CD14-positive monocyte (primary cell): ENCODE measurements at regions not wholly inside any gene's neighbourhood (a gene's known extent, or its start where the extent isn't known, plus 50 kb on each side); places are given as distances from the start of the nearest gene placed in this dataset.

Experiments used
- DNase-seq, 3 donors: peaks; one replicate each; pipeline ENCODE4 v3.0.0-alpha.2; 2011 to 2022
- H2AFZ ChIP-seq: 2 replicates; pipeline ENCODE4 v1.6.0; 2012; ENCODE audit warnings: mild to moderate bottlenecking, low read depth, low read length, inconsistent platforms; ENCODE audit not compliant: insufficient read depth, poor library complexity, severe bottlenecking
- H3K27ac ChIP-seq, 2 donors: 1 replicate in 1 of 2; 2 replicates in 1 of 2; pipeline ENCODE4 v1.5.1; 2012 to 2013; ENCODE audit warnings: low read length in 2 of 2, control low read depth in 1 of 2, inconsistent platforms in 1 of 2, low read depth in 1 of 2, mild to moderate bottlenecking in 1 of 2
- H3K27me3 ChIP-seq, 2 donors: one replicate each; pipeline versions ENCODE4 v1.6.0 to v1.6.1; 2011 to 2013; ENCODE audit warnings: low read length in 2 of 2; ENCODE audit not compliant: control insufficient read depth in 2 of 2, insufficient read depth in 2 of 2
- H3K36me3 ChIP-seq, 2 donors: replicated peaks in 1 of 2; 1 replicate in 1 of 2; 2 replicates in 1 of 2; pipeline versions ENCODE4 v1.5.1 to v1.6.1; 2012 to 2013; ENCODE audit warnings: low read length in 2 of 2, control low read depth in 1 of 2, inconsistent platforms in 1 of 2, mild to moderate bottlenecking in 1 of 2; ENCODE audit not compliant: insufficient read depth in 2 of 2, control insufficient read depth in 1 of 2
- H3K4me1 ChIP-seq, 2 donors: 1 replicate in 1 of 2; 2 replicates in 1 of 2; pipeline versions ENCODE4 v1.5.1 to v1.6.1; 2012 to 2013; ENCODE audit warnings: low read length in 2 of 2, control low read depth in 1 of 2, inconsistent platforms in 1 of 2, mild to moderate bottlenecking in 1 of 2, moderate library complexity in 1 of 2; ENCODE audit not compliant: insufficient read depth in 2 of 2, control insufficient read depth in 1 of 2
- H3K4me2 ChIP-seq: replicated peaks from 2 replicates; pipeline ENCODE3; 2012; ENCODE audit warnings: low read length, moderate library complexity, mild to moderate bottlenecking; ENCODE audit not compliant: poor library complexity, severe bottlenecking; ENCODE audit errors: extremely low read depth
- H3K4me3 ChIP-seq, 3 experiments: fragments of 200-600 bp in 1 of 3; sonication (generic) in 1 of 3; replicated peaks in 1 of 3; 1 replicate in 2 of 3; 2 replicates in 1 of 3; pipeline ENCODE4 v1.5.1; 2011 to 2013; ENCODE audit warnings: low read length in 3 of 3, mild to moderate bottlenecking in 3 of 3, control low read depth in 2 of 3, low read depth in 2 of 3, inconsistent platforms in 1 of 3, moderate library complexity in 1 of 3
- H3K79me2 ChIP-seq: 2 replicates; pipeline ENCODE4 v1.6.0; 2012; ENCODE audit warnings: mild to moderate bottlenecking, control low read depth, inconsistent platforms, low read length, moderate library complexity; ENCODE audit not compliant: insufficient read depth
- H3K9ac ChIP-seq: 2 replicates; pipeline ENCODE4 v1.6.0; 2017; ENCODE audit warnings: low read length, mild to moderate bottlenecking; ENCODE audit not compliant: insufficient read depth, poor library complexity, severe bottlenecking
- H3K9me3 ChIP-seq, 2 donors: replicated peaks in 1 of 2; 1 replicate in 1 of 2; 2 replicates in 1 of 2; pipeline versions ENCODE4 v1.5.1 to v1.6.1; 2012 to 2013; ENCODE audit warnings: low read length in 2 of 2, control low read depth in 1 of 2; ENCODE audit not compliant: control insufficient read depth in 1 of 2, insufficient read depth in 1 of 2
- H4K20me1 ChIP-seq: 2 replicates; pipeline ENCODE4 v1.6.0; 2012; ENCODE audit warnings: mild to moderate bottlenecking, low read length, control low read depth, moderate library complexity; ENCODE audit not compliant: insufficient read depth
- H3K27ac Mint-ChIP-seq, 7 donors: one replicate each; pipeline ENCODE4 v1.8.0; 2020; ENCODE audit warnings: mild to moderate bottlenecking in 7 of 7, mixed read lengths in 7 of 7, moderate library complexity in 6 of 7, inconsistent platforms in 2 of 7
- H3K27me3 Mint-ChIP-seq, 3 donors: one replicate each; pipeline ENCODE4 v1.8.0; 2021 to 2022; ENCODE audit warnings: low read depth in 3 of 3, mild to moderate bottlenecking in 3 of 3, mixed read lengths in 3 of 3, moderate library complexity in 3 of 3, inconsistent platforms in 1 of 3
- H3K36me3 Mint-ChIP-seq, 2 donors: one replicate each; pipeline ENCODE4 v1.8.0; 2020; ENCODE audit warnings: mixed read lengths in 2 of 2, inconsistent platforms in 1 of 2, mild to moderate bottlenecking in 1 of 2
- H3K4me1 Mint-ChIP-seq: one replicate; pipeline ENCODE4 v1.8.0; 2020; ENCODE audit warnings: mild to moderate bottlenecking, mixed read lengths
- H3K4me3 Mint-ChIP-seq, 2 donors: one replicate each; pipeline ENCODE4 v1.8.0; 2020; ENCODE audit warnings: mild to moderate bottlenecking in 2 of 2, mixed read lengths in 2 of 2, moderate library complexity in 1 of 2
- H3K9me3 Mint-ChIP-seq, 7 donors: one replicate each; pipeline ENCODE4 v1.8.0; 2020 to 2022; ENCODE audit warnings: mixed read lengths in 7 of 7, mild to moderate bottlenecking in 6 of 7, moderate library complexity in 6 of 7, inconsistent platforms in 2 of 7
- CTCF ChIP-seq: fragments of 200-600 bp; IDR thresholded peaks from one replicate; pipeline ENCODE4 v1.8.0; 2022; ENCODE audit warnings: antibody characterized with exemption, mild to moderate bottlenecking
- WGBS: methylation state at CpG from one replicate; pipeline ENCODE4 v1.1.5; 2013; ENCODE audit warnings: missing lambda C conversion rate; ENCODE audit not compliant: insufficient coverage; 5-methylcytosine and 5-hydroxymethylcytosine counted together
- intact Hi-C, 2 donors: fragments of 100-400 bp; cut with micrococcal nuclease; formaldehyde crosslinking; loops; one replicate each; pipeline versions ENCODE4 v1.15.0 to v1.15.1; 2023

DNA sequence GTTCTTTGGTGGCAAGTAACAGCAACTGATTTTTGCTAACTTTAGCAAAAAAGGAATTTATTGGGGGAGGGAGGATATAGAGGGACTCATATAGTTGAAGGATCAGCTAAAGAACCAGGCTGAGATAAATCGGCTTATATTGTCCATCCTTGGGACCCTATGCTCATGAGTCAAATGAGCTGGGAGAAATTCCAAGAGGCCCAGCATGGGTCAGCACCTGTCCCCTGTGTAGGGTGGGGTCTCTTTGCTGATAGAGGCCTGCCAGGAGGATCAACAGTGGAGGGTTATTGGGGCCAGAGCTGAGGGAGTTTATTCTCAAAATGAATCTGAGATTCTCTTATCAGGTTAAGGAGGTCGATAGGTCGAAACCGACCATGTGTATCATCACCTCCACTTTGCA lies 97.2 kb downstream of the VAPA start:
- Mint-ChIP-seq H3K36me3 (peaks cover 1 to 6% of the 10 kb centered on the region in 2 donors), H3K27me3 (peaks cover 0 to 2% (median 1%) of the 10 kb centered on the region in 3 donors), H3K4me3 (no peak overlapping the region), H3K4me1 (peaks cover 35% of the 10 kb centered on the region), H3K27ac (no peak overlapping the region), H3K9me3 (peaks cover 0 to 2% (median 0%) of the 10 kb centered on the region in 7 donors)
- TF ChIP-seq CTCF, result no peak
- Histone ChIP-seq H3K27me3 (no peaks in the 10 kb centered on the region), H3K9ac (no peak overlapping the region), H3K79me2 (no peaks in the 10 kb centered on the region), H3K4me3 (no peak overlapping the region), H4K20me1 (no peaks in the 10 kb centered on the region), H3K9me3 (no peaks in the 10 kb centered on the region), H3K4me2 (no peak overlapping the region), H3K36me3 (no peaks in the 10 kb centered on the region), H3K4me1 (peaks cover 24 to 26% of the 10 kb centered on the region in 2 donors), H3K27ac (no peak overlapping the region), H2AFZ (no peak overlapping the region)
- WGBS, result 93% methylated on average over 2 of the region's 4 CpGs
- intact Hi-C loops, result loop anchor here in 1 of 2 donors (10.0 kb wide), 1 partner anchor 64 kb away; no protein-coding TSS in a partner anchor
- no peak for DNase-seq

DNA sequence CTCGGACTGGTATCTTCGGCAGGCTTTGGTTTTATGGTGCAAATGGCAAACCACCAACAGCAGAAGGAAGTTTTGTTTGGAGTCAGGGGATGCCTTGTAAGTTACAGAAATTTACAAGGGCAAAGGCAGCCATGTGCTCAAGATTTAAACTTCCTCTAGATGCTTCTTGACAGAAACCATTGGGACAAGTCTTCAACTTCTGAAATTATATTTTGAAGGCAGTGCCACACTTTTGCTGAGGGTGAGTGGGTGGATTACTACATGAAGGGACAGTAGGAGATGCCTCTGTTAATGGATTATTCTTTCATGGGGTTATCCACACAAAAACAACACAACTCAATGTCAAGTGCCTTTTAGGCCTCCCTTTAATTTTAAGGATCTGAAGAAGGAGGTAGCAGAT lies 97.9 kb downstream of the VAPA start:
- Histone ChIP-seq H3K4me3 (no peak overlapping the region), H3K9ac (no peak overlapping the region), H3K36me3 (no peaks in the 10 kb centered on the region), H2AFZ (no peak overlapping the region), H3K9me3 (no peaks in the 10 kb centered on the region), H3K4me2 (no peak overlapping the region), H3K4me1 (peaks cover 22 to 26% of the 10 kb centered on the region in 2 donors), H3K27me3 (no peaks in the 10 kb centered on the region), H4K20me1 (no peaks in the 10 kb centered on the region), H3K79me2 (no peaks in the 10 kb centered on the region), H3K27ac (no peak overlapping the region)
- TF ChIP-seq CTCF, result no peak
- Mint-ChIP-seq H3K9me3 (peaks cover 0 to 2% (median 0%) of the 10 kb centered on the region in 7 donors), H3K4me3 (no peak overlapping the region), H3K27me3 (peaks cover 0 to 2% (median 1%) of the 10 kb centered on the region in 3 donors), H3K27ac (no peak overlapping the region), H3K36me3 (peaks cover 1 to 2% of the 10 kb centered on the region in 2 donors), H3K4me1 (peaks cover 35% of the 10 kb centered on the region)
- intact Hi-C loops, result loop anchor here in 1 of 2 donors (10.0 kb wide), 1 partner anchor 63 kb away; no protein-coding TSS in a partner anchor
- no CpG with 5 or more reads among the region's 2 CpGs for WGBS
- no peak for DNase-seq
